ENCODE measurements at regions not wholly inside any gene's neighbourhood (a gene's known extent, or its start where the extent isn't known, plus 50 kb on each side); places are given as distances from the start of the nearest gene placed in this dataset.

DNA sequence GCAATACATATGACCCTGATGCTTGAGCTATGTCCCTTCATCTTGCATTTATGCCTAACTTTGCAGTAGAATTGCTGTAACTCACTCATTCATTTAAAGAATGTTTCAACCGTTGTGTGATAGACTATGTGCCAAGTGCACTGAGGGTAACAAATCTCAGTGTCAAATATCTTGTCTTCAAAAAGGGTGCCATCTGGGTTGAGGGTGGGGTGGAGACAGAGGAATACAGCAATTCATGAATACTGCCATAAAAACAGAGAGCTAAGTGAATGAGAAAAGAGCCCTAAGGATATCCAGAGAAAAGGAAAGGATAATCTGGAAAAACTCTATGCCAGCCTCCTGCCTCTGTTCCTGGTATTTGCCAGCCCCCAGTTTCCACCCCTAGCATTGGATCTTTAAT, 1534.4 kb upstream of the PIK3C3 start:
- TF ChIP-seq EZH2 (IDR thresholded peaks at IDR 0.05; ENCODE audit: borderline replicate concordance, low read length) = no peak
- TF ChIP-seq, protein P1, sequence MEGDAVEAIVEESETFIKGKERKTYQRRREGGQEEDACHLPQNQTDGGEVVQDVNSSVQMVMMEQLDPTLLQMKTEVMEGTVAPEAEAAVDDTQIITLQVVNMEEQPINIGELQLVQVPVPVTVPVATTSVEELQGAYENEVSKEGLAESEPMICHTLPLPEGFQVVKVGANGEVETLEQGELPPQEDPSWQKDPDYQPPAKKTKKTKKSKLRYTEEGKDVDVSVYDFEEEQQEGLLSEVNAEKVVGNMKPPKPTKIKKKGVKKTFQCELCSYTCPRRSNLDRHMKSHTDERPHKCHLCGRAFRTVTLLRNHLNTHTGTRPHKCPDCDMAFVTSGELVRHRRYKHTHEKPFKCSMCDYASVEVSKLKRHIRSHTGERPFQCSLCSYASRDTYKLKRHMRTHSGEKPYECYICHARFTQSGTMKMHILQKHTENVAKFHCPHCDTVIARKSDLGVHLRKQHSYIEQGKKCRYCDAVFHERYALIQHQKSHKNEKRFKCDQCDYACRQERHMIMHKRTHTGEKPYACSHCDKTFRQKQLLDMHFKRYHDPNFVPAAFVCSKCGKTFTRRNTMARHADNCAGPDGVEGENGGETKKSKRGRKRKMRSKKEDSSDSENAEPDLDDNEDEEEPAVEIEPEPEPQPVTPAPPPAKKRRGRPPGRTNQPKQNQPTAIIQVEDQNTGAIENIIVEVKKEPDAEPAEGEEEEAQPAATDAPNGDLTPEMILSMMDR (IDR thresholded peaks at IDR 0.05; ENCODE audit: low read length) = no peak
